H9 (cell line): ENCODE measurements at regions not wholly inside any gene's neighbourhood (a gene's known extent, or its start where the extent isn't known, plus 50 kb on each side); places are given as distances from the start of the nearest gene placed in this dataset.

Source experiments
- DNase-seq: peaks from one replicate; pipeline ENCODE4 v3.0.0-alpha.2; 2017
- H2AFZ ChIP-seq: one replicate; pipeline ENCODE4 v1.6.1; 2013; ENCODE audit warnings: mild to moderate bottlenecking, low read length, control low read depth, moderate library complexity
- H2AK5ac ChIP-seq: 2 replicates; pipeline ENCODE4 v1.6.1; 2013; ENCODE audit warnings: low read length, control low read depth, mixed read lengths; ENCODE audit not compliant: insufficient read length
- H2BK120ac ChIP-seq: one replicate; pipeline ENCODE4 v1.6.1; 2013; ENCODE audit warnings: low read depth, mild to moderate bottlenecking, low read length, control low read depth, inconsistent platforms; ENCODE audit not compliant: poor library complexity, severe bottlenecking
- H2BK12ac ChIP-seq: 2 replicates; pipeline ENCODE4 v1.6.1; 2013; ENCODE audit warnings: low read length, control low read depth, mixed read lengths, low read depth; ENCODE audit not compliant: insufficient read length
- H2BK15ac ChIP-seq: 2 replicates; pipeline ENCODE4 v1.6.1; 2013; ENCODE audit warnings: low read depth, low read length, control low read depth
- H2BK20ac ChIP-seq: one replicate; pipeline ENCODE4 v1.6.1; 2013; ENCODE audit warnings: low read depth, mild to moderate bottlenecking, low read length, control low read depth, inconsistent platforms; ENCODE audit not compliant: poor library complexity, severe bottlenecking
- H2BK5ac ChIP-seq: 2 replicates; pipeline ENCODE4 v1.6.1; 2013; ENCODE audit warnings: low read length, control low read depth, mixed read lengths; ENCODE audit not compliant: insufficient read length
- H3K14ac ChIP-seq: 2 replicates; pipeline ENCODE4 v1.6.1; 2013; ENCODE audit warnings: low read length, control low read depth; ENCODE audit not compliant: insufficient read depth
- H3K18ac ChIP-seq: 2 replicates; pipeline ENCODE4 v1.6.1; 2013; ENCODE audit warnings: low read depth, mild to moderate bottlenecking, mixed read lengths, low read length, control low read depth; ENCODE audit not compliant: insufficient read length
- H3K23ac ChIP-seq: 2 replicates; pipeline ENCODE4 v1.6.1; 2013; ENCODE audit warnings: low read length, control low read depth, mixed read lengths, low read depth; ENCODE audit not compliant: insufficient read length
- H3K23me2 ChIP-seq: 2 replicates; pipeline ENCODE4 v1.6.1; 2013; ENCODE audit warnings: low read depth, mild to moderate bottlenecking, mixed read lengths, low read length, control low read depth; ENCODE audit not compliant: insufficient read length, poor library complexity, severe bottlenecking
- H3K27ac ChIP-seq: 2 replicates; pipeline ENCODE4 v1.5.1; 2013; ENCODE audit warnings: low read length, control low read depth, mixed read lengths, low read depth; ENCODE audit not compliant: insufficient read length
- H3K27me3 ChIP-seq: 2 replicates; pipeline ENCODE4 v1.6.1; 2013; ENCODE audit warnings: low read length, control low read depth, inconsistent platforms; ENCODE audit not compliant: insufficient read depth
- H3K4ac ChIP-seq: 2 replicates; pipeline ENCODE4 v1.6.1; 2013; ENCODE audit warnings: low read depth, mild to moderate bottlenecking, control low read depth, inconsistent platforms, low read length, moderate library complexity
- H3K4me1 ChIP-seq: 2 replicates; pipeline ENCODE4 v1.6.1; 2013; ENCODE audit warnings: low read length, control low read depth, inconsistent platforms; ENCODE audit not compliant: insufficient read depth
- H3K4me2 ChIP-seq: 2 replicates; pipeline ENCODE4 v1.6.1; 2013; ENCODE audit warnings: low read length, control low read depth, mixed read lengths; ENCODE audit not compliant: insufficient read length, insufficient read depth
- H3K56ac ChIP-seq: 2 replicates; pipeline ENCODE4 v1.6.1; 2013; ENCODE audit warnings: low read depth, mild to moderate bottlenecking, mixed read lengths, low read length, control low read depth; ENCODE audit not compliant: insufficient read length
- H3K79me1 ChIP-seq: 2 replicates; pipeline ENCODE4 v1.6.1; 2013; ENCODE audit warnings: low read depth, mild to moderate bottlenecking, moderate library complexity, low read length, control low read depth, inconsistent platforms; ENCODE audit not compliant: insufficient read depth, poor library complexity, severe bottlenecking
- H3K79me2 ChIP-seq: 2 replicates; pipeline ENCODE4 v1.6.1; 2013; ENCODE audit warnings: low read length, control low read depth, inconsistent platforms; ENCODE audit not compliant: insufficient read depth
- H3K9ac ChIP-seq: 2 replicates; pipeline ENCODE4 v1.6.1; 2013; ENCODE audit warnings: low read length, control low read depth, mixed read lengths; ENCODE audit not compliant: insufficient read length; ENCODE audit errors: extremely low read depth
- H3K9me3 ChIP-seq: one replicate; pipeline ENCODE4 v1.6.1; 2013; ENCODE audit warnings: low read depth, low read length, inconsistent platforms; ENCODE audit not compliant: control insufficient read depth
- H3T11ph ChIP-seq: one replicate; pipeline ENCODE4 v1.6.1; 2013; ENCODE audit warnings: mild to moderate bottlenecking, low read length, control low read depth, inconsistent platforms
- H4K20me1 ChIP-seq: one replicate; pipeline ENCODE4 v1.6.1; 2013; ENCODE audit not compliant: control insufficient read depth, insufficient read length, insufficient read depth
- H4K5ac ChIP-seq: 2 replicates; pipeline ENCODE4 v1.6.1; 2013; ENCODE audit warnings: low read depth, mild to moderate bottlenecking, mixed read lengths, low read length, control low read depth; ENCODE audit not compliant: insufficient read length
- H4K8ac ChIP-seq: replicated peaks from 2 replicates; pipeline ENCODE4 v1.6.1; 2013; ENCODE audit warnings: low read length, control low read depth, mixed read lengths, low read depth; ENCODE audit not compliant: insufficient read length
- H4K91ac ChIP-seq: 2 replicates; pipeline ENCODE4 v1.6.1; 2013; ENCODE audit warnings: low read depth, mild to moderate bottlenecking, moderate library complexity, mixed read lengths, low read length, control low read depth; ENCODE audit not compliant: insufficient read length
- H3K27ac Mint-ChIP-seq, 3 experiments: 2 replicates in 2 of 3; 3 replicates in 1 of 3; pipeline ENCODE4 v1.8.0; 2020 to 2021; ENCODE audit warnings: mixed read lengths in 3 of 3, mild to moderate bottlenecking in 1 of 3, moderate library complexity in 1 of 3
- H3K27me3 Mint-ChIP-seq: 2 replicates; pipeline ENCODE4 v1.8.0; 2021; ENCODE audit warnings: low read depth, mild to moderate bottlenecking, moderate library complexity, mixed read lengths
- H3K36me3 Mint-ChIP-seq, 3 experiments: 2 replicates in 2 of 3; 3 replicates in 1 of 3; pipeline ENCODE4 v1.8.0; 2020 to 2021; ENCODE audit warnings: low read depth in 3 of 3, mixed read lengths in 3 of 3; ENCODE audit not compliant: insufficient read depth in 1 of 3
- H3K4me1 Mint-ChIP-seq, 2 experiments: 2 replicates each; pipeline ENCODE4 v1.8.0; 2020; ENCODE audit warnings: mixed read lengths in 2 of 2
- H3K4me3 Mint-ChIP-seq, 2 experiments: 2 replicates in 1 of 2; 3 replicates in 1 of 2; pipeline ENCODE4 v1.8.0; 2020 to 2021; ENCODE audit warnings: mild to moderate bottlenecking in 2 of 2, mixed read lengths in 2 of 2, moderate library complexity in 1 of 2
- H3K9me3 Mint-ChIP-seq, 2 experiments: 2 replicates in 1 of 2; 3 replicates in 1 of 2; pipeline ENCODE4 v1.8.0; 2020; ENCODE audit warnings: mild to moderate bottlenecking in 2 of 2, mixed read lengths in 2 of 2, moderate library complexity in 1 of 2
- WGBS: extraction: QIAGEN DNeasy Blood & Tissue Kit; methylation state at CpG from one replicate; pipeline ENCODE4 v1.1.7; 2013; ENCODE audit warnings: missing lambda C conversion rate, low lambda C conversion rate, mixed read lengths; ENCODE audit not compliant: insufficient read length; ENCODE audit errors: extremely low coverage; 5-methylcytosine and 5-hydroxymethylcytosine counted together
- TF ChIP-seq, protein P1 (sequence below): fragments of 200-600 bp; sonication (generic); conservative IDR thresholded peaks from 3 replicates; pipeline ENCODE4 v1.8.0; 2021; ENCODE audit warnings: antibody characterized with exemption, mild to moderate bottlenecking

DNA sequence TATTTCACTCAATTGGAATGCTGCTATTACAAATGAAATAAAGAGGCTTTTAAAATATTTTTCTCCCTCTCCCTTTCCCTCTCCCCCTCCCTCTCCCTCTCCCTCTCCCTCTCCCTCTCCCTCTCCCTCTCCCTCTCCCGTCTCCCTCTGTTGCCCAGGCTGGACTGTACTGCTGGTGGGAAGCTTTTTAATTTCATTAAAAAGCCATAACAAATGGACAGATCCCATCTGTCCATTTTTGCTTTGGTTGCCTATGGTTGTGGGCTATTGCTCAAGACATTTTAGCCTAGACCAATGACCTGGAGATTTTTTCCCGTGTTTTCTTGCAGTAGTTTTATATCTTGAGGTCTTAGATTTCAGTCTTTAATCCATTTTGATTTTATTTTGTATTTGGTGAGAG is 107.2 kb upstream of the LRRC3B start:
- peaks cover 12 to 17% of the 10 kb centered on the region in 2 experiments; a peak in 4 of 5 replicates for H3K9me3 Mint-ChIP-seq
- Histone ChIP-seq H4K5ac (no peak overlapping the region), H3T11ph (no peak overlapping the region), H3K23ac (no peak overlapping the region), H2AFZ (no peak overlapping the region), H3K79me2 (no peaks in the 10 kb centered on the region), H4K20me1 (no peaks in the 10 kb centered on the region), H3K56ac (no peak overlapping the region), H2BK12ac (no peak overlapping the region), H3K14ac (no peak overlapping the region), H3K23me2 (no peaks in the 10 kb centered on the region), H3K79me1 (no peaks in the 10 kb centered on the region), H2BK20ac (no peak overlapping the region), H3K9me3 (no peaks in the 10 kb centered on the region), H3K9ac (no peak overlapping the region), H2AK5ac (no peak overlapping the region), H2BK120ac (no peak overlapping the region), H3K4me2 (no peak overlapping the region), H4K8ac (no peak overlapping the region), H2BK5ac (no peak overlapping the region), H4K91ac (no peak overlapping the region), H2BK15ac (no peak overlapping the region), H3K18ac (no peak overlapping the region), H3K4ac (no peak overlapping the region), H3K4me1 (no peaks in the 10 kb centered on the region; the same call in 1 of the 2 replicates), H3K27me3 (no peaks in the 10 kb centered on the region), H3K27ac (no peak overlapping the region)
- H3K36me3 Mint-ChIP-seq: peaks cover 10 to 15% (median 11%) of the 10 kb centered on the region in 3 experiments
- DNase-seq: no peak
- no peak overlapping the region for H3K27ac Mint-ChIP-seq
- H3K4me1 Mint-ChIP-seq: peaks cover 13 to 17% of the 10 kb centered on the region in 2 experiments
- WGBS: no CpG with 5 or more reads among the region's 2 CpGs
- TF ChIP-seq, protein P1, sequence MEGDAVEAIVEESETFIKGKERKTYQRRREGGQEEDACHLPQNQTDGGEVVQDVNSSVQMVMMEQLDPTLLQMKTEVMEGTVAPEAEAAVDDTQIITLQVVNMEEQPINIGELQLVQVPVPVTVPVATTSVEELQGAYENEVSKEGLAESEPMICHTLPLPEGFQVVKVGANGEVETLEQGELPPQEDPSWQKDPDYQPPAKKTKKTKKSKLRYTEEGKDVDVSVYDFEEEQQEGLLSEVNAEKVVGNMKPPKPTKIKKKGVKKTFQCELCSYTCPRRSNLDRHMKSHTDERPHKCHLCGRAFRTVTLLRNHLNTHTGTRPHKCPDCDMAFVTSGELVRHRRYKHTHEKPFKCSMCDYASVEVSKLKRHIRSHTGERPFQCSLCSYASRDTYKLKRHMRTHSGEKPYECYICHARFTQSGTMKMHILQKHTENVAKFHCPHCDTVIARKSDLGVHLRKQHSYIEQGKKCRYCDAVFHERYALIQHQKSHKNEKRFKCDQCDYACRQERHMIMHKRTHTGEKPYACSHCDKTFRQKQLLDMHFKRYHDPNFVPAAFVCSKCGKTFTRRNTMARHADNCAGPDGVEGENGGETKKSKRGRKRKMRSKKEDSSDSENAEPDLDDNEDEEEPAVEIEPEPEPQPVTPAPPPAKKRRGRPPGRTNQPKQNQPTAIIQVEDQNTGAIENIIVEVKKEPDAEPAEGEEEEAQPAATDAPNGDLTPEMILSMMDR: no peak
- no peak overlapping the region for H3K4me3 Mint-ChIP-seq
- H3K27me3 Mint-ChIP-seq: no peaks in the 10 kb centered on the region; the same call in 1 of the 2 replicates
